GM12891 (cell line): ENCODE measurements at regions not wholly inside any gene's neighbourhood (a gene's known extent, or its start where the extent isn't known, plus 50 kb on each side); places are given as distances from the start of the nearest gene placed in this dataset.

ENCODE experiments used
- PAX5 ChIP-seq: IDR thresholded peaks from 2 replicates; pipeline ENCODE4 v1.6.1; 2011; ENCODE audit warnings: low read length, moderate library complexity, mild to moderate bottlenecking; ENCODE audit not compliant: insufficient read depth, severe bottlenecking
- POLR2A ChIP-seq: IDR thresholded peaks from 2 replicates; pipeline ENCODE4 v1.6.1; 2011; ENCODE audit warnings: low read depth, low read length, control low read depth
- POLR2AphosphoS5 ChIP-seq: IDR thresholded peaks from 2 replicates; pipeline ENCODE4 v1.6.1; 2011; ENCODE audit warnings: low read depth, low read length, control low read depth
- POU2F2 ChIP-seq: IDR thresholded peaks from 2 replicates; pipeline ENCODE4 v1.6.1; 2011; ENCODE audit warnings: low read depth, mild to moderate bottlenecking, control low read depth, low read length, moderate library complexity

GRCh38 chr1:185626344-185626743 is 107.8 kb upstream of the HMCN1 start:
- TF ChIP-seq POLR2AphosphoS5 = no peak
- no peak for TF ChIP-seq POLR2A
- no peak for TF ChIP-seq POU2F2
- no peak for TF ChIP-seq PAX5
